Vagina (tissue), 2 donors: ENCODE measurements at regions not wholly inside any gene's neighbourhood (a gene's known extent, or its start where the extent isn't known, plus 50 kb on each side); places are given as distances from the start of the nearest gene placed in this dataset.
"Not testable (repeated sequence)": the region's sequence is repeated elsewhere in the genome, so short reads cannot be mapped to it uniquely, and the experiment has no call there.

ENCODE experiments used
- DNase-seq, 2 donors: peaks; one replicate each; pipeline ENCODE4 v3.0.0-alpha.2; 2017; ENCODE audit errors: extremely low spot score in 2 of 2
- H3K27ac ChIP-seq: fragments of 200-600 bp; sonication (generic); one replicate; pipeline ENCODE4 v1.5.1; 2019
- H3K27me3 ChIP-seq: fragments of 200-600 bp; sonication (generic); one replicate; pipeline ENCODE4 v1.5.1; 2019
- H3K36me3 ChIP-seq, 2 donors: fragments of 200-600 bp; sonication (generic); one replicate each; pipeline ENCODE4 v1.5.1; 2017 to 2019
- H3K4me1 ChIP-seq: fragments of 200-600 bp; sonication (generic); one replicate; pipeline ENCODE4 v1.5.1; 2019
- H3K4me3 ChIP-seq, 2 donors: fragments of 200-600 bp; sonication (generic); 1 replicate in 1 of 2; 2 replicates in 1 of 2; pipeline ENCODE4 v1.5.1; 2016 to 2019
- H3K9me3 ChIP-seq: fragments of 200-600 bp; sonication (generic); one replicate; pipeline ENCODE4 v1.5.1; 2019
- POLR2A ChIP-seq, 2 donors: fragments of 450-650 bp; IDR thresholded peaks; one replicate each; pipeline ENCODE4 v1.6.1; 2017; ENCODE audit warnings: antibody characterized with exemption in 2 of 2, mild to moderate bottlenecking in 2 of 2, moderate library complexity in 2 of 2
- POLR2AphosphoS5 ChIP-seq, 2 donors: sonication (generic); formaldehyde crosslinking; IDR thresholded peaks; one replicate each; pipeline ENCODE4 v1.9.0; 2017; ENCODE audit warnings: antibody characterized with exemption in 2 of 2, mild to moderate bottlenecking in 2 of 2, low read depth in 1 of 2; ENCODE audit not compliant: insufficient read depth in 1 of 2
- intact Hi-C: fragments of 100-400 bp; cut with DNase I; formaldehyde crosslinking; loops from one replicate; pipeline ENCODE4 v1.15.1; 2023
- TF ChIP-seq, protein P1 (sequence below), 3 experiments: fragments of 450-650 bp in 2 of 3; fragments of 200-600 bp in 1 of 3; sonication (generic) in 1 of 3; IDR thresholded peaks; one replicate each; pipeline ENCODE4 v1.5.1; 2017 to 2019; ENCODE audit warnings: antibody characterized with exemption in 3 of 3, mild to moderate bottlenecking in 2 of 3, moderate library complexity in 2 of 3

DNA sequence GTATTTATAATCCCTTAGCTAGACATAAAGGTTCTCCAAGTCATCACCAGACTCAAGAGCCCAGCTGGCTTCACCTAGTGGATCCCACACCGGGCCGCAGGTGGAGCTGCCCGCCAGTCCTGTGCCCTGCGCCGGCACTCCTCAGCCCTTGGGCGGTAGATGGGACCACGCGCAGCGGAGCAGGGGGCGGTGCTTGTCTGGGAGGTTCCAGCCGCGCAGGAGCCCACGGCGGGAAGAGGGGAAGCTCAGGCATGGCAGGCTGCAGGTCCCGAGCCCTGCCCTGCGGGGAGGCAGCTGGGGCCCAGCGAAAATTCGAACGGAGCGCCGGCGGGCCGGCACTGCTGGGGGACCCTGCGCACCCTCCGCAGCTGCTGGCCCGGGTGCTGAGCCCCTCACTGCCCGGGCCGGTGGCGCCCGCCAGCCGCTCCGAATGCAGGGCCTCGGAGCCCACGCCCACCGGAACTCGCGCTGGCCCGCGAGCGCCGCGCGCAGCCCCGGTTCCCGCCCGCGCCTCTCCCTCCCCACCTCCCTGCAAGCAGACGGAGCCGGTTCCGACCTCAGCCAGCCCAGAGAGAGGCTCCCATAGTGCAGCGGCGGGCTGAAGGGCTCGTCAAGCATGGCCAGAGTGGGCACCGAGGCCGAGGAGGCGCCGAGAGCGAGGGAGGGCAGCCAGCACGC is 675.6 kb downstream of the REEP3 start:
- no peak overlapping the region for H3K27ac ChIP-seq
- intact Hi-C loops, result no loop called here
- H3K4me3 ChIP-seq, result no peak overlapping the region
- DNase-seq, result no peak
- H3K9me3 ChIP-seq, result no peaks in the 10 kb centered on the region
- no peaks in the 10 kb centered on the region for H3K36me3 ChIP-seq
- H3K27me3 ChIP-seq, result no peaks in the 10 kb centered on the region
- no peaks in the 10 kb centered on the region for H3K4me1 ChIP-seq
- TF ChIP-seq, protein P1, sequence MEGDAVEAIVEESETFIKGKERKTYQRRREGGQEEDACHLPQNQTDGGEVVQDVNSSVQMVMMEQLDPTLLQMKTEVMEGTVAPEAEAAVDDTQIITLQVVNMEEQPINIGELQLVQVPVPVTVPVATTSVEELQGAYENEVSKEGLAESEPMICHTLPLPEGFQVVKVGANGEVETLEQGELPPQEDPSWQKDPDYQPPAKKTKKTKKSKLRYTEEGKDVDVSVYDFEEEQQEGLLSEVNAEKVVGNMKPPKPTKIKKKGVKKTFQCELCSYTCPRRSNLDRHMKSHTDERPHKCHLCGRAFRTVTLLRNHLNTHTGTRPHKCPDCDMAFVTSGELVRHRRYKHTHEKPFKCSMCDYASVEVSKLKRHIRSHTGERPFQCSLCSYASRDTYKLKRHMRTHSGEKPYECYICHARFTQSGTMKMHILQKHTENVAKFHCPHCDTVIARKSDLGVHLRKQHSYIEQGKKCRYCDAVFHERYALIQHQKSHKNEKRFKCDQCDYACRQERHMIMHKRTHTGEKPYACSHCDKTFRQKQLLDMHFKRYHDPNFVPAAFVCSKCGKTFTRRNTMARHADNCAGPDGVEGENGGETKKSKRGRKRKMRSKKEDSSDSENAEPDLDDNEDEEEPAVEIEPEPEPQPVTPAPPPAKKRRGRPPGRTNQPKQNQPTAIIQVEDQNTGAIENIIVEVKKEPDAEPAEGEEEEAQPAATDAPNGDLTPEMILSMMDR (IDR thresholded peaks at IDR 0.05), result no peak
- TF ChIP-seq POLR2A (IDR thresholded peaks at IDR 0.05) (no peak), POLR2AphosphoS5 (IDR thresholded peaks at IDR 0.05; ENCODE audit: insufficient read depth in 1 of 2, low read depth in 1 of 2) (no peak)

DNA sequence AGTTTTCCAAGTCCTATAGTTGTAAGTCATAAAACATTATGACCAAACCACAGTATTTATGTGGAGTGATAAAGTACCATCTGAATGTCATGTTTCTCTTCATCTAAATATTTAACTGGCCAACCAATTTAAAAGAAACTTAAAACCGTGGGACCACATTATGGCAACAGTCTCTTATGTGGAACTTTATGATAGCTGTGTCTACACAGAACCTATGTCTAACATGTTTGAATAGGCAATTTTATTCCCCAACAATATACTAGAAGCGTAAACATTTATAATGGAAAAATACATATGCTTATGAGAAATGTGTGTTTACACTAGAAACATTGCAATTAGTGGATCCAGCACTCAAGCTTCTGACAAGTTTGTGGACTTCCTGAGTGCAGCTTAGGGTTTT is 680.7 kb downstream of the REEP3 start:
- H3K4me3 ChIP-seq, result no peak overlapping the region
- TF ChIP-seq, protein P1 (IDR thresholded peaks at IDR 0.05), result no peak
- TF ChIP-seq POLR2AphosphoS5 (IDR thresholded peaks at IDR 0.05; ENCODE audit: insufficient read depth in 1 of 2, low read depth in 1 of 2), result no peak
- no peaks in the 10 kb centered on the region for H3K27me3 ChIP-seq
- no peaks in the 10 kb centered on the region for H3K4me1 ChIP-seq
- H3K27ac ChIP-seq, result no peak overlapping the region
- no peak for DNase-seq
- H3K9me3 ChIP-seq, result no peaks in the 10 kb centered on the region
- H3K36me3 ChIP-seq, result no peaks in the 10 kb centered on the region
- intact Hi-C loops, result no loop called here

DNA sequence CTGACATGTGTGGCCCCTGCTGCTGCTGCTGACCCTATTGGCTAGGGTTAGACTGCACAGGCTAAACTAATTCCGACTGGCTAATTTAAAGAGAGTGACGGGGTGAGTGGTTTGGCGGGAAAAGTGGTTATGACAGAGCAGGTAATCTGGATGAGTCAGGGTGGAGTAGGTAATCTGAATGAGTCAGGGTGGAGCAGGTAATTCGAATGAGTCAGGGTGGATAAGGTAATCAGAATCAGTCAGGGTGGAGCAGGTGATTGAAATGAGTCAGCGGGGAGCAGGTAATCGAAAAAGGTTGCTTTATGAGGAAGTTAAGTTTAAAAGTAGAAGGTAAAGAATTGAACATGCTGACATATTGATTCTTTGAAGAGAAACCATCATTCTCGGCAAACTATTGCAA is 683.3 kb downstream of the REEP3 start:
- H3K36me3 ChIP-seq, H3K27ac ChIP-seq, intact Hi-C loops, H3K27me3 ChIP-seq, H3K4me1 ChIP-seq, DNase-seq, H3K9me3 ChIP-seq, H3K4me3 ChIP-seq: not testable (repeated sequence)

DNA sequence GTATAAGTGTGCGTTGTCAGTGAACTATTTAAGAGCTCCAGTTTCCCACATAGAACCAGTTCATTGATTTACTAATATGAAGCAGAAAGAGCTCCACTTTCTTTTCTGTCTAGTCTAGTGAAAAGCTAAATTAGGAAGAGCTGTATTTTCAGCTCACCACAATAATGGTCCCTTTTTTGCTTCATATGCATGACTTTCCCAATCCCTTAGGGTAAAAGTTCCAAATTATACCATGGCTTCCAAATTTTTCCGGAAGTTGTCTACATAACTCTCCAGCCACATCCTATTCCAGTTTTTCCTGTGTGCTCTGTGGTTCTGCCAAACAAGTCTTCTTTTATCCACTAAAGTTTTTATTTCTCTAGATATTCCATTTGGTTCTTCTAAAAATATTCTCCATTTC is 685.2 kb downstream of the REEP3 start:
- H3K4me3 ChIP-seq, result no peak overlapping the region
- H3K9me3 ChIP-seq, result no peaks in the 10 kb centered on the region
- no peak for TF ChIP-seq POLR2AphosphoS5 (IDR thresholded peaks at IDR 0.05; ENCODE audit: insufficient read depth in 1 of 2, low read depth in 1 of 2)
- TF ChIP-seq, protein P1 (IDR thresholded peaks at IDR 0.05), result no peak
- TF ChIP-seq POLR2A (IDR thresholded peaks at IDR 0.05), result no peak
- no peaks in the 10 kb centered on the region for H3K27me3 ChIP-seq
- H3K4me1 ChIP-seq, result no peaks in the 10 kb centered on the region
- no peak for DNase-seq
- H3K36me3 ChIP-seq, result no peaks in the 10 kb centered on the region
- H3K27ac ChIP-seq, result no peak overlapping the region
- intact Hi-C loops, result no loop called here

DNA sequence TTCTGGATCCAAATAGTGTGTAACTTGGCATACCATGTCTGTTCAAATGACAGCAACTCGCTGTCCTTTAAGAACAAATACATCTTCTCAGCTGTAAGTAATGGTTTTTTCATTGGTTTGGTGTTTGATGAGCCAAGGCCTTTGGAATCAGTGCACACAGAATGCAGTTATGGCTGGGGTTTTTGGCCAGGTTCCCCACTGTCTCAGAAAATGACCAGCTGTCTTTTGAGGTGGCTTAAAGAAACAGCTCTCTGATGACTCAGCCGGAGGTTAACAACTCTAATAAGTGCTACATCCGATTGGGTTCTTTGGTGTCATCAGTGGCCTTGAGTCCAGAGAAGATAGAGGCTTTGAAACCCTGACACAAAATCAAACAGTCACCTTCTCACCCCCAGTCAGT is 688.4 kb downstream of the REEP3 start:
- Histone ChIP-seq H3K27ac (no peak overlapping the region), H3K4me3 (no peak overlapping the region), H3K4me1 (no peaks in the 10 kb centered on the region), H3K9me3 (no peaks in the 10 kb centered on the region), H3K27me3 (no peaks in the 10 kb centered on the region), H3K36me3 (no peaks in the 10 kb centered on the region)
- intact Hi-C loops, result no loop called here
- TF ChIP-seq, protein P1 (IDR thresholded peaks at IDR 0.05), result no peak
- TF ChIP-seq POLR2A (IDR thresholded peaks at IDR 0.05) (no peak), POLR2AphosphoS5 (IDR thresholded peaks at IDR 0.05; ENCODE audit: insufficient read depth in 1 of 2, low read depth in 1 of 2) (no peak)
- no peak for DNase-seq
